Superior temporal gyrus (tissue), 1 donor: ENCODE measurements at regions not wholly inside any gene's neighbourhood (a gene's known extent, or its start where the extent isn't known, plus 50 kb on each side); places are given as distances from the start of the nearest gene placed in this dataset.
A peak's percentile ranks its signal among the peaks of the same experiment; 100 is the strongest.

Experiments used
- DNase-seq: peaks from one replicate; pipeline ENCODE4 v3.0.0-alpha.2; 2016; ENCODE audit errors: extremely low spot score

GRCh38 chrX:43505769-43506168 is 150.3 kb upstream of the MAOA start:
- DNase-seq = no peak

- DNase-seq = no peak
These were observed 147.4 kb upstream of the MAOA start for GRCh38 chrX:43508694-43509093.

- no peak for DNase-seq
These were observed 145.9 kb upstream of the MAOA start for GRCh38 chrX:43510209-43510608.

DNA sequence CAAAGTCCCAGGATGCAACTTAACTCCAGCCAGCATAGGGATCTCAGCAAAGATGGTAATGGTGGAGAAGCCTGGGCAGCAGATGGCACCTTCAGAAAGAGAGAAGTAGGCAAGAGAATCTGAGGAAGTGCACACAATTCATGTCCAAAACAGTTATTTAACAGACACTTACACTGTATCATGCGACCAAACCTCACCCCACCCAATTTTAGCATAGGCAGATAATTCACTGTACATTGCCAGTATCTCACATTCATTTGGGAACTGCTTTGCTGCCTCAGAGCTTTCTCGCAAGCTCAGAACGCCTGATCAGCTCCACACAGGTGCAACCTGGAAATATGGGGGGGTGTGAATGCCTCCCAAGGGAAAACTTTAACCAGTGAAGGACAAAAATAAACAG is 143.0 kb upstream of the MAOA start:
- no peak for DNase-seq

DNA sequence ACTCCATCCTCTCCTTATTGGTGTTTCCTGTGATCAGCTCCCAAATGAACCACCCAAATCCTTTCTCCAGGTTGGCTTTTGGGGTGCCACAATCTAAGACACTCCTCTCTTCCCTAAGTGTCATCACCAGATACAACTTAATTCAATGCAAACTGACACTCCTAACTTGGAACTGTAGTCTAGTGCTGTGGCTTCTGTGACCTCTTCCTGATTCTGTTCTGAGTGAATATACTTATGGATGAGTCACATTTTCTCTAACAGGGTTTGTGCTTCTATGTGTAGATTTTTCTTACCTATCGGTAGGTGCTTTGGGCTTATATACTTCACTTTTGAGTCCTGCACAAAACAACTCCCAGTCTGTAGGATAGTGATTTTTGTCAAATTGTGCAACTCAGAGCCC is 141.3 kb upstream of the MAOA start:
- no peak for DNase-seq

DNA sequence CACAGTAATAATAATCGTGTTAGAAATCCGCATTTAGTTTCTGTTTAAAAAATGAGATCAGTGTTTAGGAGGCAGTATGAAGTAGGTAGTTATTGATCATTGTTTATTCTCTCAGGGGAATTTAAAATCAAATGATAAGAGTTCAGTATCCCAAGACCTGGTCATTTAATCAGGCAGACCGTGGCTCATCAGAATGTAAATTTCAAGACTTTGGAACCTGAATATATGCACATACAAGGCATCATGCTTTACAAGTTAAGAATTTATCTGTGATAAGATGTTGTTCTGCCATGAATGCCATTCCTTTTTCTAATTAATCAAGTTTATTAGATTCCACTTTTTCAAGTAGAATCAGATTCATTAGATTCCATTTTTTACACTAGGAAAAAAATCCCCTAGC is 133.5 kb upstream of the MAOA start:
- DNase-seq = no peak

GRCh38 chrX:43525901-43526610 is 130.0 kb upstream of the MAOA start:
- DNase-seq = no peak

GRCh38 chrX:43526878-43527277 is 129.2 kb upstream of the MAOA start:
- DNase-seq = no peak

GRCh38 chrX:43527801-43528200 is 128.3 kb upstream of the MAOA start:
- DNase-seq = no peak

DNA sequence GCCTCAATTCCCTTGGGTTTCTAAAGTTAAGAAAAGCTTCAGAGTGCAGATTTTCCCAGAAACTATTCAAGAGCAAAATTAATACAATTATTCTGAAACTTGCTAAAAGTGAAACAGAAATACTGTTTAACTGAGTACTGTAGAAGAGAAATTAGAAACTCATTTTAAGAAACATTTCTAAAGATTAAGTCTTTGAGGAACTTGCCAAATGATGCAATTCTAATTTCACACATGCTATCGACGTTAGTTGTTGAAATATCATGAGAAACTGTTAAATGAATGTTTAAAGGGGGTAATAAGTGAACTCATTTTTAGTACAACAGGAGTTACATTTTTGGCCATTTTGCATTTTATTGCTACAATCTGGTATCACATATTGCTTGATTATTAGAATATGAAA is 125.3 kb upstream of the MAOA start:
- DNase-seq = no peak

GRCh38 chrX:43540318-43540717 is 115.8 kb upstream of the MAOA start:
- no peak for DNase-seq

- DNase-seq = no peak
These were observed 104.5 kb upstream of the MAOA start for GRCh38 chrX:43551590-43551989.

DNA sequence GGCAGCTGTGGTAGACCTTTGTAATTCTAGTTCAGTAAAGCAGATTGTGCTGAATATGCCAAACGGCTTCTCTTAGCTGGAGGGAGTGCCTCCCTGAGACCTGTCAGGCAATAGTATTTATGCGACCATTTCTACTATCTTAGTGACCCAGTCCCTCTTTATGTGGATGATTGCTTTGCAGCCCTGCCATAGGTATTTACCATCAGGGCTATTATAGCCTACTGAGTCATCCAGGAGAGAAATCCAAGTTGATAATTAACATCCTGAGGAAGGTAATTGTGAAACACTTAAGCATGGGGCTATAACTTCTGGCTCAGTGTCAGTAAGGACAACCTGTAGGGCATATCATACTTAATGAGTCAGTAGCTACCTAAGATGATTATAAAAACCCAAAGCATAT is 103.9 kb upstream of the MAOA start:
- DNase-seq = no peak

GRCh38 chrX:43552703-43553102 is 103.4 kb upstream of the MAOA start:
- no peak for DNase-seq

- DNase-seq = no peak
These were observed 102.8 kb upstream of the MAOA start for GRCh38 chrX:43553257-43553656.

DNA sequence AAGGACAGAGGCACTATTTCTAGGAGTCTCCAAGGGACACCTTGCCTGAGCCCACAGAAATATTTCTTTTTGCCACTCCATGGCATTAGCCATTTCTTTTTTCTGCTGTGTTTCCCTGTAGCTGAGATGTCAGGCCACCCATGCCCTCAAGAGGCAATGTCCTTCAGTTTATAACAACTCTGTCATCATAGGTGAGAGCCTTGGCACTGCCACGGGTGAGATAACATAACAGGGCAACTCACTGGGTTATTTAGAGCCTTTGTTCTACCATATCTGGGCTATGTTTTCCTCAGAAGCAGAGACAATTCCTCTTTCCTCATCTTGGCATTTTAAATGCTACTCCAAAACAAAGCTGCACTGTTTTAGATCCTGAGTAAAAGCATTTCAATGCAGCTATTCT is 99.9 kb upstream of the MAOA start:
- peak; percentile 18 for DNase-seq

DNA sequence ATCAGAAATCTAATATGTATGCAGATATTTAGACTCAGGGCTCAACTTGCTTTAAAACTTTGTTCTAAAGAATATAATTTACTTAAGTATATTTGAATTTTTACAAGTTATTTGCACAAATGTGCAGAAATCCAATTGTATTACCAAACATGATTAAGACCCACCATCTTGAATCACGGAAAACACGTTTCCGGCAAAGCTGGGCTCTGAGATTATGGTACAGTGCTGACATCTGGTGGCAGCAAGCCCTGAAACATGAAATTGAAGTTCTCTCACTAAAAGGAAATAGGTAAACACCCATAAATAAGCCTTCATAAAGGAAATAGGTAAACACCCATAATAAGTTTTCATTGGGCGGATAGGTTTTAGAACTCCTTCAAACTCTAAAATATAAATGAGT is 98.3 kb upstream of the MAOA start:
- peak; percentile 74 for DNase-seq

DNA sequence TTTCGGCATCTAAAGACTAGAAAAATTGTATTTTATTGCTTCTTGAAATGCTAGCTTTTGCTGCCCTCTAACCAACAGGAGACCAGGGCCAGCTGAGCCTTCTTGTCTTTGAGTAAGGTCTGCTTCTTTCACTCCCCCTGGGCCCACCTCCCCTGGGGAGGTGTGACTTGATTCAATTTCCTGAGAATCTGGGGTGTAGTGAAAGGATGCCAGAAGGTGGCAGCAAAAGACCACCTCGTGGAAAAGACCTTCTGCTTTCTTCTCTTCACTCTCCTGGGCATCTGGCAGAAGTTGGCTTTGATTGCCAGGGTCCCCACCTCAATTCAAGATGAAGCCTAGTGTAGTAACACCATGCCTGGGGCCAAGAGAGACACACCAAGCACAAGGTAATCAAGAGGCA is 96.5 kb upstream of the MAOA start:
- peak; percentile 59 for DNase-seq

DNA sequence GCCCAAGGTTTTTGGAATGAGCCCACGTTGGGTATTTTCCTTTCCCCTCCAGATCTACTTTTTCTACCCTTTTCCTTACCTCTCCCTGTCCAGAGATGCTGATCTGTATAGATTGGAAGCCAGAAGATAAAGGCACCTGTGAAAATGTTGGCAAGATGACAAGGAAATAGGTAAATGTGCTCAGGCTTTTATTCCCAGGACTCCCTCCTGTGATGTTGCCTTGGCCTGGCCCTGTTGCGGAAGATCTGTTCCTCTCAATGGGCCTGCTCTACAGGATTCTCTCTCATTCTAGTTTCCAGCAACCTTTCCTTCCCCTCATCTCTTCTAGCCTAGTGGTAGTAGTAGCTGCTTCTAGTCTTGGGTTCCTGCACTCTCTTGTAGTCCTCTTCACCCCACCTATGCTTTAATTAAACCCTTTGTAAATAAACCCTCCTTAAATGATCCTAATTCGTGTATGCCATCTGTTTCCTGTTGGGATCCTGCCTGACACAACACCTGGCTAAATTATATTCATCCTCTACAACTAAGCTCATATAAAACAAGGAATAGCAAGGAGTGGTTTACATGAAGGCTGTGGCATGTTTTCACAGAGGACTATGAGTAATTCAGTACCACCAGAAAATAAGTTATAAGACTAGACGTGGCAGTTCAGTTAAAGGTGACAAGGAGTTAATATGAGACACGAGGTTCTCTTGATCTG is 95.7 kb upstream of the MAOA start:
- DNase-seq = no peak

- no peak for DNase-seq
These were observed 93.7 kb upstream of the MAOA start for GRCh38 chrX:43562372-43562771.

DNA sequence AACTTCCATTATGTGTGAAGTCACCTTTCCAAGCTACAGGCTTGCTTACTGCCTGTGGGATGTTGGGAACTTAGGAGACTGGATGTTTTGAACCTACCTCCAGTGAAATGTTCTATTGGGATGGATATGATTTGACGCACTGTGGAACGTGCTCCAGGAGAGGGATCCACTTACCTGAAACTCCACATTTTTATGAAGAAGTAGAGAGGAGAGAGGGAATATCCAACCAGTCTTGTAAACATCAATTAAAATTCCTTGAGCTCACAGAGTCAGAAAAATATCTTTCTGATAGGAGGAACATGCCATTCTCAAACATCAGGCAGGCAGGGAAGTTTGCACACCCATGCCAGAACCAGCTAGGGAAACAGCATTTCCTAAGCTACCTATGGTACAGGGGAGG is 91.1 kb upstream of the MAOA start:
- DNase-seq = no peak

DNA sequence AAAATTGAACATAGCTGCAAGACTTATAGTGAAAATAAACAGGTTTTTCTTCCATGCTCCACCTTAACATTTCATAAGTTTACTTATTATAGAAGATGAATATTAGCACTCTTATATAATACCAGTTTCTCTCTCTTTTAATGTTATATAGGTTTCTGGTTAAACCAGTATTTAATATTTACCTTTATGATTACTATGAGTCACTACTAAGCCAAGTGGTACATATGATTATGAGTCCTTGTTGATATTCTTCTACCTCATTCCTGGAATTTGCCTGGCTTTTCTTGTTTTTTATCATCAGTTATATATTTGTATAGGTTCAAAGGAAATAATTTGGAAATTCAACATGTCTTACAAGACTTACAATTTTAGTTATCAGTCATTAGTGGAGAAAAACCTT is 89.9 kb upstream of the MAOA start:
- no peak for DNase-seq

DNA sequence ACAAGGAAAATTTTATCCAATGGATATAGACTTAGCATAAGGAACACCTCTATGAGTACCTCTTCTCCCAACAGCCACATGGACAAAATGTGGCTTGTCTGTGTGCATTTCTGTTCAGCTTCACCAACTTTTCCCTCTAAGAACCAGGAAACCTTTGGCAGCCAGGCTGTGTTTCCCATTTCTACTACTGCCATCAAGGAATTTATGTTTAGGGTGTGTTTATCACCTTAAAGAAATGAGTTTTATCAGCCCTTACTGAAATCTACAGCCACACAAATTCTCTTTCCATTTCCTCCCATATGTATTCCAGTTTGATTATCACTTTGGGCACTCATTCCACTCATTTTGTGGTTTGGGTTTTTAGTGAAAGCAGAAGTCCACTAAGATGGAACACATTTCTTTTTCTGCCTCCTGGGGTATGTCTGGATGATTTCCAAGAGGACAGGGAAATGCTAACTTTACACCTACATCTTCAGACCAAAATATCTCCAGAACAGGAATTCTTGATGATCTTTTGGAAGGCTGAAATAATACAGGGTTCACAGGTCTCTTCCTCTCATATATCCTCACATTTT is 82.6 kb upstream of the MAOA start:
- DNase-seq = no peak
